Activated B cell treated with CpG ODN at 0.5 μM for 24 hours (primary cell): ENCODE measurements at regions not wholly inside any gene's neighbourhood (a gene's known extent, or its start where the extent isn't known, plus 50 kb on each side); places are given as distances from the start of the nearest gene placed in this dataset.

ENCODE experiments used
- ATAC-seq: fragments of 200-7000 bp; cut with Tn5 transposase; one replicate; pipeline ENCODE4 v1.10.0; 2021; ENCODE audit warnings: low read depth, mild to moderate bottlenecking, moderate library complexity
- CTCF ChIA-PET: fragments of 350-600 bp; sonication (Branson Sonifier 250); formaldehyde crosslinking; loops from one replicate; lab custom pipeline; 2021; ENCODE audit warnings: antibody characterized with exemption; lab: Charles Lee
- POLR2A ChIA-PET: fragments of 350-600 bp; sonication (Branson Sonifier 250); formaldehyde crosslinking; loops from one replicate; lab custom pipeline; 2021; ENCODE audit warnings: antibody characterized with exemption; lab: Charles Lee
- DNase-seq: peaks from one replicate; pipeline ENCODE4 v3.0.0; 2022
- H3K27ac Mint-ChIP-seq: one replicate; pipeline ENCODE4 v1.8.0; 2020; ENCODE audit warnings: mixed read lengths
- H3K27me3 Mint-ChIP-seq: one replicate; pipeline ENCODE4 v1.8.0; 2021; ENCODE audit warnings: mixed read lengths
- H3K36me3 Mint-ChIP-seq: one replicate; pipeline ENCODE4 v1.8.0; 2021; ENCODE audit warnings: low read depth, mixed read lengths
- H3K4me1 Mint-ChIP-seq: one replicate; pipeline ENCODE4 v1.8.0; 2021; ENCODE audit warnings: mixed read lengths
- H3K4me3 Mint-ChIP-seq: one replicate; pipeline ENCODE4 v1.8.0; 2020; ENCODE audit warnings: mild to moderate bottlenecking, mixed read lengths
- H3K9me3 Mint-ChIP-seq: one replicate; pipeline ENCODE4 v1.8.0; 2020; ENCODE audit warnings: mixed read lengths
- CTCF ChIP-seq: fragments of 200-600 bp; IDR thresholded peaks from one replicate; pipeline ENCODE4 v1.8.0; 2022; ENCODE audit warnings: antibody characterized with exemption, mild to moderate bottlenecking
- intact Hi-C: fragments of 100-400 bp; cut with micrococcal nuclease; formaldehyde crosslinking; loops from one replicate; pipeline ENCODE4 v1.15.1; 2024

DNA sequence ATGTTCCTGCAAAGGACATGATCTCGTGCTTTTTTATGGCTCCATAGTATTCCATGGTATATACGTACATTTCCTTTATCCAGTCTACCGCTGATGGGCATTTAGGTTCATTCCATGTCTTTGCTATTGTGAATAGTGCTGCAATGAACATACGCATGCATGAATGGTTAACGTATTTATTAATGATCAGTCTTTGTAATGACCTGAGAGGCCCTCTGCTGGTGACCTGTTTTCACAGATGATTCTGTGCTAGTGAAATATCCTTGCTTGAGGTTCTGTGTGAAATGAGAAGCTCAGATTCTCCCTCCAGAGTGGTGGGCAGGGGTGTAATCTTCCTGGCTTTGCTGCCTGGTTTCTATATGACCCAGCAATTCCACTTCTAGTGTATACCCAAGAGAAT lies 160.2 kb upstream of the RASGRP1 start:
- no peaks in the 10 kb centered on the region for H3K4me1 Mint-ChIP-seq
- TF ChIP-seq CTCF: no peak
- no peak for DNase-seq
- H3K27me3 Mint-ChIP-seq: peaks cover 6% of the 10 kb centered on the region
- ChIA-PET POLR2A (no interaction called here), CTCF (no interaction called here)
- H3K36me3 Mint-ChIP-seq: no peaks in the 10 kb centered on the region
- no peak overlapping the region for H3K27ac Mint-ChIP-seq
- no peaks in the 10 kb centered on the region for H3K9me3 Mint-ChIP-seq
- no peak for ATAC-seq
- intact Hi-C loops: no loop called here
- H3K4me3 Mint-ChIP-seq: no peak overlapping the region

DNA sequence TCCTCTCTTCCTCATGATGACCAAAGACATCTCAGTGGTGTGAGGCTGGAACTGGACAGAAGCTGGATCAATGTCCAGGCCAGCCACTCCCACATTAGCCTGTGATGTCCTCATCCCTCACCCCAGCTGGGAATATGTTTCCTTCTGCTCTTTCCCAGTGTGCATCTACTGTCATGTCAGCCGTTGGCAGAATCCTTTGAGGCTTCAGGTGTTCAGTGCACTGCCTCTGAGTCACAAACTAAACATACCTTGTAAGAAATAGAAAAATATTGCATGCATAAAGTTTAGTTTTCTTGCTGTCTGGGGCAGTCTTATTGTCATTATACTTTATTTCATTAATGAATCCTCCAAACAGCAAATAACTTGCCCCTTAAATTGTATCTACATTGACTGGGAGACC lies 161.6 kb upstream of the RASGRP1 start:
- no peaks in the 10 kb centered on the region for H3K4me1 Mint-ChIP-seq
- DNase-seq (no peak), ATAC-seq (no peak)
- no peaks in the 10 kb centered on the region for H3K9me3 Mint-ChIP-seq
- ChIA-PET CTCF (no interaction called here), POLR2A (no interaction called here)
- peaks cover 9% of the 10 kb centered on the region for H3K27me3 Mint-ChIP-seq
- H3K36me3 Mint-ChIP-seq: no peaks in the 10 kb centered on the region
- TF ChIP-seq CTCF: no peak
- intact Hi-C loops: no loop called here
- H3K4me3 Mint-ChIP-seq: no peak overlapping the region
- no peak overlapping the region for H3K27ac Mint-ChIP-seq

- H3K4me1 Mint-ChIP-seq: no peaks in the 10 kb centered on the region
- peaks cover 18% of the 10 kb centered on the region for H3K27me3 Mint-ChIP-seq
- intact Hi-C loops: no loop called here
- DNase-seq (no peak), ATAC-seq (no peak)
- no peak overlapping the region for H3K27ac Mint-ChIP-seq
- TF ChIP-seq CTCF: no peak
- POLR2A ChIA-PET: no interaction called here
- no peaks in the 10 kb centered on the region for H3K36me3 Mint-ChIP-seq
- peaks cover 4% of the 10 kb centered on the region for H3K9me3 Mint-ChIP-seq
- CTCF ChIA-PET: no interaction called here
- no peak overlapping the region for H3K4me3 Mint-ChIP-seq
Observed at GRCh38 chr15:38733331-38733730, 168.7 kb upstream of the RASGRP1 start.

DNA sequence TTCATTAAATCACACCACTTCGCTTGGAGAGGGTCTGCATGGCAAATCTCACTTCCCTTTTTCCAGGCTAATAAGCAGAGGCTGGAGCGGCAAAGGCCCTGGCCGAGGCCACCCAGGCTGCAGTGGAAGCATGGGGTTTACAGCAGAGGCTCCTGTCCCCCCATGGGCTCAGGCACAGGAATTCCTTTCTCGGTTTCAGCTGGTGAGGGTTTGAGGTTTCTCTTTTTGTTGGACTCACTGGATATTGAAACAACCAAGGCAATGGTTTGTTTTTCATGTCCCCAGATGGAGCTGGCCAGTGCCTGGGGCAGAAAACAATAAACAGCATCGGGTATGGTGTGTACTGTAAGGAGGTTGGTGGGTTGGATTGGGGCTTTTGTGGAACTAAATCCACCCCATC lies 175.6 kb upstream of the RASGRP1 start:
- Mint-ChIP-seq H3K9me3 (no peaks in the 10 kb centered on the region), H3K27ac (no peak overlapping the region), H3K36me3 (no peaks in the 10 kb centered on the region), H3K27me3 (peaks cover 24% of the 10 kb centered on the region), H3K4me1 (no peaks in the 10 kb centered on the region), H3K4me3 (no peak overlapping the region)
- CTCF ChIA-PET: no interaction called here
- no peak for TF ChIP-seq CTCF
- ATAC-seq (no peak), DNase-seq (no peak)
- intact Hi-C loops: no loop called here
- POLR2A ChIA-PET: no interaction called here

DNA sequence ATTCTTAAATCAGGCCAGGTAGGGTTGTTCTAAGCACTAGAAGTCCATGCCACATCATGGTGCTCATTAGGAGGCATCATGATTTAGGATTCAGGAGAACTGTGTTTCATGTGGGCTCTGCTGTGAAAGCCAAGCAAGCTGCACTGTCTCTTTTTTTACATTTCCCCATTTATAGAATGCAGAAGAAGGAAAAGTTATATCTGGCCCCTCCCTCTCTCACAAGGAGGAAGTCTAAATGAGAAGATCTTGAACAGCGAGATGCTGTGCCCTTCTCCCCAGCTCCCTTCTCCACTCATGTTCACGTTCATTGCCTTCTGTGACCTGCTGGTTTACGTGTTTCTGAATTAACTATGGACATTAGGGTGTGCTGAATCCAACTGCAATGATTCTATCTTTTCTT lies 178.5 kb upstream of the RASGRP1 start:
- intact Hi-C loops: no loop called here
- Mint-ChIP-seq H3K27me3 (peaks cover 18% of the 10 kb centered on the region), H3K36me3 (no peaks in the 10 kb centered on the region), H3K4me1 (no peaks in the 10 kb centered on the region), H3K9me3 (no peaks in the 10 kb centered on the region), H3K4me3 (no peak overlapping the region), H3K27ac (no peak overlapping the region)
- ChIA-PET POLR2A (no interaction called here), CTCF (no interaction called here)
- no peak for TF ChIP-seq CTCF
- ATAC-seq (no peak), DNase-seq (no peak)
